Right lobe of liver (tissue), 4 donors: ENCODE measurements at regions not wholly inside any gene's neighbourhood (a gene's known extent, or its start where the extent isn't known, plus 50 kb on each side); places are given as distances from the start of the nearest gene placed in this dataset.

Source experiments
- POLR2A ChIP-seq: fragments of 450-650 bp; IDR thresholded peaks from one replicate; pipeline ENCODE4 v1.6.1; 2017; ENCODE audit warnings: antibody characterized with exemption, mild to moderate bottlenecking
- TF ChIP-seq, protein P1 (sequence below), 4 donors: fragments of 200-600 bp in 3 of 4; fragments of 450-650 bp in 1 of 4; IDR thresholded peaks; one replicate each; pipeline versions ENCODE4 v1.5.1 to v1.8.0; 2016 to 2022; ENCODE audit warnings: antibody characterized with exemption in 4 of 4, mild to moderate bottlenecking in 2 of 4
- donor health status: DM: no; HTN: no; CAD: no.
- donor health status: DM: no; HTN: no; CAD: no.
- donor health status: DM: no; HTN: yes; CAD: no.

DNA sequence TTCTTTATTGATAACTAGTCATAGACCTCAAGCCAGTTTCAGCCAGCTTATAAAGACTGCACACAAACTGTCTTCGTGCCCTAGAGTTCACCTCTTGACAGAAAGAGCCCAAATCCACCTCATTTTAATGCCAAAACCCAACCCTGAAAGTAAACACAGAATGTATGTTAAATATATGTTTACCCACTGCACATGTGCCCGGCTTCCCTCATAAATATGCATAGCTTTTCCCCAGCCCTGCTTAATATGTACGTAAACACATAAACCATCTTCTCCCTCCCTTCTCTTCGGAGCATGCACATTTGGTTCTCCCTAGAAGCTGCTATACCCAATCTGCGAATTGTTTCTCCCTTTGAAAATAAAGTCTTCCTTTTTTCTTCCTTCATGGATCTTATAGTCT is 73.9 kb upstream of the XIRP2 start:
- TF ChIP-seq, protein P1, sequence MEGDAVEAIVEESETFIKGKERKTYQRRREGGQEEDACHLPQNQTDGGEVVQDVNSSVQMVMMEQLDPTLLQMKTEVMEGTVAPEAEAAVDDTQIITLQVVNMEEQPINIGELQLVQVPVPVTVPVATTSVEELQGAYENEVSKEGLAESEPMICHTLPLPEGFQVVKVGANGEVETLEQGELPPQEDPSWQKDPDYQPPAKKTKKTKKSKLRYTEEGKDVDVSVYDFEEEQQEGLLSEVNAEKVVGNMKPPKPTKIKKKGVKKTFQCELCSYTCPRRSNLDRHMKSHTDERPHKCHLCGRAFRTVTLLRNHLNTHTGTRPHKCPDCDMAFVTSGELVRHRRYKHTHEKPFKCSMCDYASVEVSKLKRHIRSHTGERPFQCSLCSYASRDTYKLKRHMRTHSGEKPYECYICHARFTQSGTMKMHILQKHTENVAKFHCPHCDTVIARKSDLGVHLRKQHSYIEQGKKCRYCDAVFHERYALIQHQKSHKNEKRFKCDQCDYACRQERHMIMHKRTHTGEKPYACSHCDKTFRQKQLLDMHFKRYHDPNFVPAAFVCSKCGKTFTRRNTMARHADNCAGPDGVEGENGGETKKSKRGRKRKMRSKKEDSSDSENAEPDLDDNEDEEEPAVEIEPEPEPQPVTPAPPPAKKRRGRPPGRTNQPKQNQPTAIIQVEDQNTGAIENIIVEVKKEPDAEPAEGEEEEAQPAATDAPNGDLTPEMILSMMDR (IDR thresholded peaks at IDR 0.05), result no peak
- no peak for TF ChIP-seq POLR2A
